ENCODE measurements at regions not wholly inside any gene's neighbourhood (a gene's known extent, or its start where the extent isn't known, plus 50 kb on each side); places are given as distances from the start of the nearest gene placed in this dataset.
"Not testable (repeated sequence)": the region's sequence is repeated elsewhere in the genome, so short reads cannot be mapped to it uniquely, and the experiment has no call there.

GRCh38 chr16:29310852-29311314 lies 95.6 kb downstream of the NPIPB11 start:
- in situ Hi-C loops (cut with HindIII; ENCODE audit: low sequenced_read_pairs) = no loop called here
- TF ChIP-seq CTCF (IDR thresholded peaks at IDR 0.05; ENCODE audit: low read depth, low read length) = no peak
- H3K4me3 ChIP-seq (ENCODE audit: low read depth, low read length) = no peak overlapping the region
- no peak for DNase-seq (ENCODE audit: low read depth, low spot score)

- DNase-seq (ENCODE audit: low read depth, low spot score); H3K4me3 ChIP-seq (ENCODE audit: low read depth, low read length); in situ Hi-C loops (cut with HindIII; ENCODE audit: low sequenced_read_pairs): not testable (repeated sequence)
Measured at GRCh38 chr16:29310243-29310642, 96.3 kb downstream of the NPIPB11 start.

GRCh38 chr16:29309601-29310000 lies 96.9 kb downstream of the NPIPB11 start:
- H3K4me3 ChIP-seq (ENCODE audit: low read depth, low read length); DNase-seq (ENCODE audit: low read depth, low spot score); in situ Hi-C loops (cut with HindIII; ENCODE audit: low sequenced_read_pairs): not testable (repeated sequence)

GRCh38 chr16:29308644-29309546 lies 97.6 kb downstream of the NPIPB11 start:
- H3K4me3 ChIP-seq (ENCODE audit: low read depth, low read length) = no peak overlapping the region
- DNase-seq (ENCODE audit: low read depth, low spot score) = no peak
- in situ Hi-C loops (cut with HindIII; ENCODE audit: low sequenced_read_pairs) = no loop called here
- no peak for TF ChIP-seq CTCF (IDR thresholded peaks at IDR 0.05; ENCODE audit: low read depth, low read length)

- no peak for TF ChIP-seq CTCF (IDR thresholded peaks at IDR 0.05; ENCODE audit: low read depth, low read length)
- H3K4me3 ChIP-seq (ENCODE audit: low read depth, low read length) = no peak overlapping the region
- DNase-seq (ENCODE audit: low read depth, low spot score) = peak; percentile 74
- in situ Hi-C loops (cut with HindIII; ENCODE audit: low sequenced_read_pairs) = no loop called here
Measured at GRCh38 chr16:29307598-29308507, 98.7 kb downstream of the NPIPB11 start.

- in situ Hi-C loops (cut with HindIII; ENCODE audit: low sequenced_read_pairs) = no loop called here
- H3K4me3 ChIP-seq (ENCODE audit: low read depth, low read length) = no peak overlapping the region
- peak; percentile 25 for DNase-seq (ENCODE audit: low read depth, low spot score)
- TF ChIP-seq CTCF (IDR thresholded peaks at IDR 0.05; ENCODE audit: low read depth, low read length) = no peak
Measured at GRCh38 chr16:29306943-29307597, 99.4 kb downstream of the NPIPB11 start.

GRCh38 chr16:29306201-29306600 lies 100.3 kb downstream of the NPIPB11 start:
- no peak for DNase-seq (ENCODE audit: low read depth, low spot score)
- in situ Hi-C loops (cut with HindIII; ENCODE audit: low sequenced_read_pairs) = no loop called here
- H3K4me3 ChIP-seq (ENCODE audit: low read depth, low read length) = no peak overlapping the region
- TF ChIP-seq CTCF (IDR thresholded peaks at IDR 0.05; ENCODE audit: low read depth, low read length) = no peak

- H3K4me3 ChIP-seq (ENCODE audit: low read depth, low read length); in situ Hi-C loops (cut with HindIII; ENCODE audit: low sequenced_read_pairs); DNase-seq (ENCODE audit: low read depth, low spot score): not testable (repeated sequence)
Measured at GRCh38 chr16:29305018-29305417, 101.5 kb downstream of the NPIPB11 start.
